ENCODE measurements at regions not wholly inside any gene's neighbourhood (a gene's known extent, or its start where the extent isn't known, plus 50 kb on each side); places are given as distances from the start of the nearest gene placed in this dataset.

DNA sequence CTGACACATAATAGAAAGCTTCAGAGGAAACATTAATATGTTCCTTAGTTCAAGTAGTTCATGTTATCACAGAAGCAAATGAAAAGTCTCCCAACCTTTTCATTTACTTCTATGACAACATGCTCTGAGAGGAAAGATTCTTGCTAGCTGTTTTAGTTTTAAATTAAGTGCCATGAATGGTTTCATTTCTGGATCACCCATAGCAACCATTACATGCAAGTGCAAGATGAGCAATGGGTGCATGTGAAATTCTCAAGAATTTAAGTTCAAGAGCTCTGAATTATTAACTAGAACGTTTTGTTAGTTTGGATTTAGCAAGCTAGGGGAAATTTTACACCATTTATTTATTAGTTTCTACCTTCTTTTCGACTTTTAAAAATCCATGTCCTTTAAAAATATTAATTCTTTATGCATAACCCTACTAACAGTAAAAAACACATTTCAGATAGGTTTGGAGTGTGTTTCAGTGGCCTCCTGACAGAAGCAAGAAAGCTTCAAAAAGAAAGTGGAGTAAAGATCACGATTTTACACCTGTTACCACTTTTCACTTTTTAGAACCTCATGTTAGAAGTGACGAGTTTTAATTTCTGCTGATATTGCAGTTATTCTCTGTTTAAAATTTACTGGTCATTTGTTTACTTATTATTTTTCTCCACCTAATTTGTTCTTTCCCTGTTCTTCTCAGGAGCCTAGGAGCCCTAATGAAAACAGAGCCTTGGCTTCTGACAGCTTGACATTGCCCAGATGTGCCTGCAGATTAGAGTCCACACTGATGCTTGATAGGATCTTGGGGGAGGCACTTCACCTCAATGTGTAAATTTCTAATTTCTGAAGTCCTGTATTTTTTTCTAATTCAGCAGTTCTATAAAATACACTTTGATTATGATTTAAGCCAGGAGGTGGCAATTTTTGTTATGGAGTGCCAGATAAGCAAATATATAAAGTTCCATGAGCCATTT is 995.3 kb upstream of the PHF14 start:
- DNase-seq (ENCODE audit: low spot score): no peak

DNA sequence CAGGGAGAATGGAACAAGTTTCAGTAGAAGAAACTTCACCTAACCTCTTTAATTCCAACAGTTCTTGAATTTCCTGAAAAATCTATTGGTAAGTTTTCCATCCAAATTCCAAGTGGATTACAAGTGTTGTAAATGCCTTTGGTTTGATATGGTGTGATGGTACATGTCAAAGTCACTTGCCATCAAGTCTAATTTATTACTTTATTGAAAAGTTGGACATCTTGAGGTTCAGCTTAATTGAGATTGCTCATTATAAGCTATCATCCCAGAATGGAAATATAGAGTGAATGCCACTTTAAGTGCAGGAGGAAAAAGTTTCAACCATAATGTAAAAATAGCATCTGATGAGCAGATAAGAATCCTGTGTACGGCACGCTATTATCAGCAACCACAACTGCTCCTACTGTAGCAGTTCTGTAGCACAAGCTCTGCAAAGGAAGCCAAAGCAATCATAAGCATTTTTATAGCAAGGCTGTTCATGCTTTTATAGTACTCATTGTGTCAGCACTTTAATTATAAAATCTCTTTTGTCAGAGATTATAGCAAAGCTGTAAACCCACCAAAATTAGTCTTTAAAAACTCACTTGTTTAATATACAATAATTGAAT is 991.8 kb upstream of the PHF14 start:
- no peak for DNase-seq (ENCODE audit: low spot score)

DNA sequence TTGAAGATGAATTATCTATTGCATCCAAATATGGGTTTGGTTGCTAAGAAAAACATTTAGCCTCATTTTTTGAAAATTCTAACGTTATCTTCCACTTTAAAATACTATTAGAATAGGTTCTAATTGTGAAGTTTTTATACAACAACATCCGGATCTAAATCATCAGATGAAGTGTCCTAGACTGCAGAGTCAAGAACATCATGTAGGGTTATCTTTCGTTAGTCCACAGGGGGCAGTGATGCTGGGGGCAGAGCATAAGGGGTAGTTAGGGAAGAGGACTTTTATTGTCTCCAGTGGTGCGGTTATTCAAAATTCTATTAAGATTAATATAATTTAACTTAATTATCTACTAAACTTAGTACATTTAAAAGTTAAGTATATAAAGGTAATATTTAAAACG is 990.6 kb upstream of the PHF14 start:
- no peak for DNase-seq (ENCODE audit: low spot score)

DNA sequence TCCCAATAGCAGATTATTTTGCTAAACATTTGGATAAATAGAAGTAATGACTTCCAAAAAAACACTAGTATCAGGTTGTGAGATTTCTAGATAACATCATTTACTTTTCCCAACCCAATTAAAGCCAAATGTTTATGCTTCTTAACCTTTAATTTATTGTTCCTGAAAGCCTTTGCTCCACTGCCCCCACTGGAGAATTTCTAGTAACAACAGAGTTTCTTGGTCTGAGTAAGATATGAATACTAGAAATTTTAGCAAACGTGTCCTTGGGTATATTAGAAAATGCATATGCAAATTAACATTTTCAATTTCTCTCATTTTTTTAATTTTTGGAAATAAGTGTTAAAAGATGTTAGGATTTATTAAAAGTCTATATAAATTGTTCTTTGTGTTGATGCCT is 958.0 kb upstream of the PHF14 start:
- DNase-seq (ENCODE audit: low spot score): no peak

DNA sequence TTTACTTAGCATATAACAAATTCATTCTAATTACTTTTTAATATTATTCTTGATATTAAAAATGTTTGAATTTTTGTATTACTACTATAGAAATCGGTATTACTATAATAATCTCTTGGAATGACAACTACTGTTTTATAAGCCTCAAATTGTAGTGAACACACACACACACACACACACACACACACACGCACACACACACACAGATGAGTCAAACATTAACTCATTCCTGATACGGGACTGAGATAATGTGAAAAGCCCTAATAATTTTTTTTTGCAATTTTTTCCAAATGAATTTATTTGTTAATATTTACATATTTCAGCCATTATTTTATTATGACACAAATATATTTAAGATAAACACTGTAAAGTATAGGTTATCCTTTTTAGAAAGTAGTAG is 951.2 kb upstream of the PHF14 start:
- no peak for DNase-seq (ENCODE audit: low spot score)

DNA sequence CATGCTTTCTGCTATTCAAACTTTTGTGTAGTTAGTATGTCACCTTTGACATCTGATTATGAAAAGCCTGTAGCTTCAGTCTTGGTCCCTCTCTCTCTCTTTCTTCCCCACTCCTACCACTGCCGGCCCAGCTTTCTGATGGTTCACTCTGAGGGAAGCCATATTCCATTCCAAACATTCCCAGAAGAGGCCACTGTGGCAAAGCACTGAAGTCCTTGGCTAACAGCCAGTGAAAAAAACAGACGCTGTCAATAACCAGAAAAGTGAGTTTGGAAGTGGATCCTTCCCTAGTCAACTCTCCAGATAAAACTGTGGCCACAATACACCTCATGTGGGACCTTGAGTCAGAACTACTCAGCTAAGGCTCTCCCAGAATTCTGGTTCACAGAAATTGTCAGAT is 950.7 kb upstream of the PHF14 start:
- DNase-seq (ENCODE audit: low spot score): peak; percentile 68

DNA sequence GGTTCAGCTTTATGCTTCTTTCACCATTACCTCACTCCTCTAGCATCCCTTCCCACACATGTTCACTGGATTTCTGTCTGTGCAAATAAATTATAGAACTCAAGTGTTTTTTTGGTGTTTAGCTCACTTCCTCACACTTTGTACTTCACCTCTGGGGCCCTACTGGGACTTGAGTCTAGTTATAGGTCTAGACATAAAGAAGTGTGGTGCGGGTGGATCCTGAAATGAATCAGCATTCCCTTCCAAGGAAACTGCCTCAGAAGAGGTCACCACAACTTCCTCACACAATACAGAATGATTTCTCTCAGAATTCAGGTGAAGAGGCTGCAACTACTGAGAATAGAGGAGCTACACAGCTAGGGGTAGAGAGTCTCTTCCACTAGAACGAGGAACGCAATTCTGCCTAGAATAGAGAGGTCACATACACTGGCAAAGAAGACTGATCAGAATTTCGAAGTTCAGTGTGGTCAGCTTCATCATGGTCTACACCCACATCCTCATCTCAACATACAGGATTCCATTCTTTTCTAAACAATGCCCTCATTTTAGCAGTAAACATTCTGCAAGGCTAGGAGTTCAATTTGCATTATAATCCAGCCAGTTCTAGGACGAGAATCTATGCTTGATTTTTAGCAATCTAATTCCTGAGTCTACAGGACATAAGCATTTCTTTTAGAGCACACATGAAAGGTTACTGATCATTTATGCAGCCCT is 938.7 kb upstream of the PHF14 start:
- no peak for DNase-seq (ENCODE audit: low spot score)

DNA sequence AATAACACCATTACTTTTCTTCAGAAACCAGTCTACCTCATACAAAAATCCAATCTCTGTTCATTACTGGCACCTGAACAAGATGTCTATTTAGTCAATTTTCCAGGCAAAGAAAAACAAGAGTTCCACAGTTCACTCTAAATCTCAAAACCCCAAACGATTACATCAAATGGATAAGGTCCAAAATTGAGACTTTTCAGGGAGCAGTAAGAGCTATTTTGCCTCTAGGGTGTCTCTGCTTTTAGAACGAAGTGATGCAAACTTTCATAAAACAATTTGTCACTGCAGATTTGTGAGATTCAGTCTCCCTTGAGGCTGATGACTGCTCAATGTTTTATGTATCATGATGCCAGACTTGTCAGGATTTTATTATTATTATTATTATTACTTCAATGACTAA is 937.0 kb upstream of the PHF14 start:
- no peak for DNase-seq (ENCODE audit: low spot score)

DNA sequence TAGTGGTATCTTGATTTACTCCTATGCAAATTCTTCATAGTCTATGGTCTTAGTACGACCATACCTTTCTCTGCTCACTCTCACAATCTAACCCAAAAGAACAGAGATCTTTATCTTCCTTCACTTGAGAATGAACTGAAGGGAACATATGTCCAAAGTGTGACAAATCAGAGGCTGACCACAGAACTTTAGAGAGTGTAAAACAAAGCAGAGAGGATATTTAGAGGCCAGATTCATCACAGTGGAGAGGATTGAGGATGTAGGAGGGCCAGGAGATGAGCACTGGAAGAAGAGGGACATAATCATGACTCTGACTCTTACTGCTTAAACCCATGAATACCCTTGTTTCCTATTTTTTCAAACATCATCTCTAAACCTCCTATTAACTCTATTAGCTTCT is 935.3 kb upstream of the PHF14 start:
- no peak for DNase-seq (ENCODE audit: low spot score)

DNA sequence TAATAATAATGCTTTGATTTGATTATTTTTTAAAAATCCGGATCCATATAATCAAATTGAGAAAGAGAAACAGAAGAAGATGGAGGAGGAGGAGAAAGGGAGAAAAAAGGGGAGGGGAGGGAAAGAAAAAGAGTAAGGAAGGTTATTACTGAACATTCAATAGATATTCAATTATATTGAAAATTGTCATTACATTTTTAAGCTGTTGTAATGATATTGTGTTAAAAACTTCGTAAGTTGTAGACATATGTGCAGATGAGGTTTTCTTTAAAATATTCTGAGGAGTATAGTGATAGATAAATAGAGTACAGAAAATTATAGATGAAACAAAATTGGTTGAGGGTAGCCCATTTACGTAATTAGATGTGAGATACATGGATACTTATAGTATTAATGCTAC is 933.0 kb upstream of the PHF14 start:
- no peak for DNase-seq (ENCODE audit: low spot score)

DNA sequence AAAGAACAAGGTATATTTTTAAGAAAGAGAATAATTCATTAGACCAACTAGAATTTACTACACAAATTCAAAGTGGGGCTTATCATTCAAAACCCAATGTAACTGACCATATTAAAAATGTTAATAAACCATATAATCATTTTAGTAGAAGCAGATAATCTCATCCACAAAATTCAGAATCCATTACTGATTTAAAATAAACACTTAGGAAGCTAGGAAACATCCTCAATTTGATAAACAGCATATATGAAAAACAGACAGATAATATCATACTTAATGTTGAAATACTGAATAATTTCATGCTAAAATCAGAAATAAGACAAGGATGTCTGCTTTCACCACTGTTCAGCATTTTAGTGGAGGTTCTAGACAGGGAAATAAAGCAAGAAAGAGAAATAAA is 902.8 kb upstream of the PHF14 start:
- DNase-seq (ENCODE audit: low spot score): no peak

DNA sequence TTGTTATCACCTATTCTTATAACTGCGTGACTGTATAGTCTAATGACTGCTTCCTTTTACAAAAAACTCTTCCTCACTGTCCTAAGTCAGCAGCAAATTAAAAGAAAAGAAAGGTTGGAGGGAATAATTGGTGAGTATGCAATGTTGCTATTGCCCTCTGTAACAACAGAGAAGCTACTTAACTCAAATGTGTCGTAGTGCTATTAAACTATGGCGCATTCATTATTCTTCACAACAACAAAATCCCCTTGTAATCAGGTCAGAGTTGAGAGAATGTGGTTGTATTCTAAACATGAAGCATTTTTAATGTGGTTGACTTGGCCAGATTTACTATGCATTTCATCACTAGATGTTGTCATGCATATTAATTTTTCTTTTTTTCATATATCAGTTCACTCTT is 897.8 kb upstream of the PHF14 start:
- no peak for DNase-seq (ENCODE audit: low spot score)

DNA sequence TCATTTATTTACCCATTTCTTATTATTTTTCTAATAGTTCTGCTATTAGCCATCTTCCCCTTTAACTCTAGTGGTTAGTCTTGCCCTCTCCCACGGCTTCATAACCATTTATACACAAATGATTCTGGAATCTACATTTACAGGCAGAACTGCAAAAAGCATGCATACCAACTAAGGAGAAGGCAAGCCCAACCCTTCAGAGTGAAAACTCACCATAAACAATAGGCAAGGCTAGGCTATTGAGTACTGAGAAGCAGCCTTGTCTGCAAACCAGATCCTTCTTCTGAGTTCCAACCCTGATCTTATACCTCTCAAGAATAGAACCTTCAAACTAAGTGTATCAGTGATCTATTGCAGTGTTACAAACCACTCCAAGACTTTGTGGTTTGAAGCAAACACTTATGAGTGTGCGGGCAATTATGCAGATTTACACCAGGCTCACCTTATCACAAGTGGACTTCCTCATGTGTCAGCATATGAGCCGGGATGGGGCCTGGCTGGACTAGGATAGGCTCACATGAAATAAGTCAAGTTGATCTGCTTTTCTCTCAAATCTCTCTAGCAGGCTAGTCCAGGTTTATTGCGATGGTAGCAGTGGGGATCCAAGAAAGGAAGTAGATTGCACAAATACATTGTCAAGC is 896.9 kb upstream of the PHF14 start:
- no peak for DNase-seq (ENCODE audit: low spot score)

DNA sequence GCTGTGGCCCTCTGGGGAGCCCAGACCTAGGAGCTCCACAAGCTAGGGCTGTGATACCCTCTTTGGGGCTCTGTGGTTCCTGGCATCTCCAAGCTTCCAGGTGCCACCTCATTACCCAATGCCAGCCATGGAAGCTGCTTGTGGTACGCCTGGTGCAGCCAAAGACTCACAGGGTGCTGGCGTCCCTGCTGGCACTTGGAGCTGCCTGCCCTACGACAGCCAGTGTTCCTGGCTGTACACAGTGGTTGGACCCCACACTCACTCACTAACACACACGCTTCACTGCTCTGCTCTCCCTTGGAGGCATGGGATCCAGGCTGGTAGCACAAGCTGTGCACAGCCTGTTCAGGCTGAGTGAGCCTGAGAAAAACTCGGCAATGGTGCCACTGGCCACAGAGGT is 894.1 kb upstream of the PHF14 start:
- DNase-seq (ENCODE audit: low spot score): no peak

DNA sequence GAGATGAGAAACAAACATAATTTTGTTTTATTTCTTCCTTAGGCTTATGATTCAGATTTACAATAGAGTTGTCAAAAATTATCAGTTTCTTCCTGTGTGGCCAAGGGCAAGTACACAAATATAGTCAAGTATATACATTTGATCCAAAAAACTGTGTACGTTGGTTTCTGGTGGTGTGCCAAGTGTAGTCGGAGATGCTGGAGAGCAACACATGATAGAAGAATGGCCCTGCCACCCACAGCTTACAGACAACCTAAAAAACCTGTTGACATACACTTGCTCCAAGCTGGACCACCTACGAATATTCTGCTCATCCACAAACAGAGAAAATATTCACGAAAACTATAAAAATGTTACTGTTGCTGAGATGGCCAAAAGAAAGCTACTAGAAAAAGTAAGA is 890.8 kb upstream of the PHF14 start:
- no peak for DNase-seq (ENCODE audit: low spot score)

DNA sequence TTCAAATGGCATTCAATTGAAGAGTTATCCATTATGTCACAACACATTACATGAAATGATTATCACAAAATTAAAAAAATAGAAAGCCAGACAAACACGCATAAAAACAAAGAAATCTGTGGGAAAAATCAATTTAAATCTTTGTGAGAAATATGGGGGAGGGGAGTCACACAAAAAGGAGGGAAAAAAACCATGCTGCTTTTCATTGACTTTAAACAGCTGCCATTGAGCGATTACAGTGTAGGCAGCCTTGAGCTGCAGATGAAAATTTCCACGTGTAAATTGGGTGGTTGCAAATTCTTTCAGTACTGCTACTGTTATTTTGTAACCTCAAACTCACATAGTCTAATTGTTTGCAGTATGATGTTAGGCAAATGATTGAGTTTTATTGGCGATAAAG is 889.9 kb upstream of the PHF14 start:
- DNase-seq (ENCODE audit: low spot score): no peak

DNA sequence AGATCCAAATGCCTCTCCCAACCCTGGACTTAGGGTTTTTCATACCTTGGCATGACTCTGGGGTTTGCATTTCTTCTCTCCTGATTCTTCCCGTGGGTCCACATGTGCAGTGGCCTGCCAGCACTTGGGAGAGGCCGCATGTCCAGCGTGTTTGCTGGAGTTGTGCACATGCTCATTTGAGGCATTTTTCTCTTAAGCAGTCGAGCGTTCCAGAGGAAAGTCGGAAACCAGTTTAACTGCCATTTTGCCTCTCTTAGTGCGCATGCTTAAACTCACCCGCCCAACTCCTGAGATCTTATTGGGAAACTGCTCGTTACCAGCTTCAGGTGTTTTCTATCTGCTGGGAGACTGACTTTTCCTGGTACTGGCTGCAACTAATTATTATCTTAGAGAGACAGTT is 888.4 kb upstream of the PHF14 start:
- no peak for DNase-seq (ENCODE audit: low spot score)

DNA sequence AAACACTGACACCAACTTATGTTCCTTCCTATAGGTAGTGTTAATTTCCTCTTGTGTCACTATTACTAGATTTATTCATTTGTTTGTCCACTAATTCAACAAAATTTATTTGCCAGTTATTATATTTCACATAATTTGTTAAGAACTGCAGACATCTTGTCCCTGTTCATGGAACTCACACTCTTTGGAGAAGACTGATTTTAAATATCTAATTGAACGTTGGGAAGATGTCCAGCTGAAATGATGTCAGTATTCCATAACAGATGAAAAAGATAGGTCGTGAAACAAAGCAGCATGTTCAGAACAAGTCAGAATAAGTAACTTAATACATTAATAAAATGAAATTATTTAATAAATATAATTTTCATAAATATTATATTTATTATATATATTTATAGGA is 873.1 kb upstream of the PHF14 start:
- DNase-seq (ENCODE audit: low spot score): no peak

DNA sequence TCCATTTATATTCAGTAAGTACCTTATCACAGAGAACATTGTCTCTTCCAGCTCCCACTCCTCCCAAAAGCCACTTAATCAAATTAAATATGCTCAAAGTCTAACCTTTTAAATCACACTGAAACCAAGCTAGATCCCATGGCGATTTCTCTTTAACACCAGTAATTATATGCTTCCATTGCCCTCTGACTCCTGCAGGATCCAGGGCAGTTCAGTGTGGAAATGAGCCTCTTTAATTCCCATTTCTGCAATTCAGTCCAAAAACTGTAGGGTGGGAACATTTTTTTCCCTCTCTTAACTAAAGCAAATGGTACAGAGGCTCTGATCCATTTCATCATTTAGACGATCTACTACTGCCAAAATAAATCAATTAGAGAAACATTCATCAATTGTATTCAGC is 872.3 kb upstream of the PHF14 start:
- DNase-seq (ENCODE audit: low spot score): no peak

DNA sequence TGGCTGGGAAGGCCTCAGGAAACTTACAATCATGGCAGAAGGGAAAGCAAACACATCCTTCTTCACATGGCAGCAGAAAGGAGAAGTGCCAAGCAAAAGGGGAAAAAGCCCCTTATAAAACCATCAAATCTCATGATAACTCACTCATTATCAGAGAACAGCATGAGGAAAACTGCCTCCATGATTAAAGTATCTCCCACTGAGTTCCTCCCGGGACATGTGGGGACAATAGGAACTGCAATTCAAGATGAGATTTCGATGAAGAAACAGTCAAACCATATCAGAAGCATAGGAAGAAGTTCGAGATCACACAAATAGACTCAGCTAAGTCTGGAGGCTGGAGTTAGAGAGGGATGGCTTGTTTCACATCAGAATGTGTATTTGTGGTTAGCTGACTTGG is 869.4 kb upstream of the PHF14 start:
- DNase-seq (ENCODE audit: low spot score): no peak

DNA sequence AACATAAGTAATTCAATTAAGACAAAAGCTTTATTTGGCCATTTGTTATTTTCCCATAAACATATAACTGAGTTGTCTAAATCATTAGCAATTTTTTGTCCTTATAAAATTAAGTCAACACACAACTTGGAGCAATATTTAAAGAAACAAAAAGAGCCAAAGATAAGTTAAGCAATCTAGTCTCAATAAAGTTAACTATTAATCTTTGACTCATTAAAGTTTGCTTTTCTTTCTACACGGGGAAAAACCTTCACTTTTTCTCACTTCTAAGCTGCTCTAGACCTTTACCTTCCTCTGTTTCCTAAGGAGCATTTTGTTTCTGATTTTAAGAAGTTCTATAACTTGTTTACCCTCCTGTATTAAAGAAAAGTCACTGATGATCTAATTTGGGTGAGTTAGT is 867.1 kb upstream of the PHF14 start:
- peak; percentile 2 for DNase-seq (ENCODE audit: low spot score)

DNA sequence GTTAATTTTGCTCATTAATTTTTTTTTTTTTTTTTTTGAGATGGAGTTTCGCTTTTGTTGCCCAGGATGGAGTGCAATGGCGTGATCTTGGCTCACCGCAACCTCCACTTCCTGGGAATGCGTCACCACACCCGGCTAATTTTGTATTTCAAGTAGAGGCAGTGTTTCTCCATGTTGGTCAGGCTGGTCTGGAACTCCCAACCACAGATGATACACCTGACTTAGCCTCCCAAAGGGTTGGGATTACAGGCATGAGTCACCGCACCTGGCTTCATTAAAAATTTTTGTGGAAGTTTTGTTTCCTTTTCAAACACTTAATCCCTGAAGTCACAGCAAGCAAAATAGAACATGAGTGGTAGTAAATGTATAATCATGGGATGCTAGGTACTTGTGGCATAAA is 857.2 kb upstream of the PHF14 start:
- DNase-seq (ENCODE audit: low spot score): no peak

Measured in HT-29 (cell line).